OCI-LY1 (cell line): ENCODE measurements at regions not wholly inside any gene's neighbourhood (a gene's known extent, or its start where the extent isn't known, plus 50 kb on each side); places are given as distances from the start of the nearest gene placed in this dataset.

Source experiments
- H2AFZ ChIP-seq: fragments of 200-600 bp; sonication (generic), shearing (Covaris generic); 2 replicates; pipeline ENCODE4 v1.6.0; 2014; ENCODE audit warnings: antibody characterized with exemption, mild to moderate bottlenecking, low read length
- H3F3A ChIP-seq: fragments of 200-600 bp; sonication (generic), shearing (Covaris generic); 2 replicates; pipeline ENCODE4 v1.6.0; 2014; ENCODE audit warnings: mild to moderate bottlenecking, antibody characterized with exemption, low read length, moderate library complexity; ENCODE audit not compliant: insufficient read depth
- H3K27ac ChIP-seq: fragments of 200-600 bp; sonication (generic); 2 replicates; pipeline ENCODE4 v1.5.1; 2014; ENCODE audit warnings: low read length, mixed run types, mild to moderate bottlenecking, low read depth; ENCODE audit not compliant: poor library complexity, severe bottlenecking
- H3K27me3 ChIP-seq: fragments of 200-600 bp; sonication (generic); 2 replicates; pipeline ENCODE4 v1.6.0; 2014; ENCODE audit warnings: antibody characterized with exemption, mild to moderate bottlenecking, low read length, moderate library complexity; ENCODE audit not compliant: insufficient read depth
- H3K36me3 ChIP-seq: fragments of 200-600 bp; sonication (generic); 2 replicates; pipeline ENCODE4 v1.6.1; 2014; ENCODE audit warnings: mild to moderate bottlenecking, antibody characterized with exemption, low read length, moderate library complexity, mixed read lengths; ENCODE audit not compliant: insufficient read depth
- H3K4me1 ChIP-seq: fragments of 200-600 bp; sonication (generic); 2 replicates; pipeline ENCODE4 v1.5.1; 2014; ENCODE audit warnings: mild to moderate bottlenecking, low read length, moderate library complexity; ENCODE audit not compliant: insufficient read depth, severe bottlenecking
- H3K4me2 ChIP-seq: fragments of 200-600 bp; sonication (generic), shearing (Covaris generic); 2 replicates; pipeline ENCODE4 v1.6.1; 2014; ENCODE audit warnings: low read length
- H3K4me3 ChIP-seq: fragments of 200-600 bp; sonication (generic); 2 replicates; pipeline ENCODE4 v1.5.1; 2014; ENCODE audit warnings: low read length, low read depth, mild to moderate bottlenecking, mixed read lengths; ENCODE audit not compliant: poor library complexity, severe bottlenecking
- H3K79me2 ChIP-seq: fragments of 200-600 bp; shearing (Covaris generic); 2 replicates; pipeline ENCODE4 v1.6.1; 2016; ENCODE audit warnings: mixed run types, low read length, mixed read lengths; ENCODE audit not compliant: insufficient read depth
- H3K9ac ChIP-seq: fragments of 200-600 bp; sonication (generic), shearing (Covaris generic); 2 replicates; pipeline ENCODE4 v1.6.1; 2014; ENCODE audit warnings: mild to moderate bottlenecking, low read length, mixed read lengths
- H3K9me2 ChIP-seq: fragments of 200-600 bp; sonication (generic), shearing (Covaris generic); 2 replicates; pipeline ENCODE4 v1.6.1; 2014; ENCODE audit warnings: low read depth, mild to moderate bottlenecking, low read length, mixed read lengths
- H3K9me3 ChIP-seq: fragments of 200-600 bp; shearing (Covaris generic); 2 replicates; pipeline ENCODE4 v1.6.1; 2014; ENCODE audit warnings: low read length, mixed read lengths
- H4K20me1 ChIP-seq: fragments of 200-600 bp; sonication (generic), shearing (Covaris generic); 2 replicates; pipeline ENCODE4 v1.6.0; 2016; ENCODE audit warnings: mild to moderate bottlenecking, low read length; ENCODE audit not compliant: insufficient read depth
- CTCF ChIP-seq: fragments of 200-600 bp; sonication (generic), shearing (Covaris generic); IDR thresholded peaks from 2 replicates; pipeline ENCODE4 v1.5.1; 2017; ENCODE audit warnings: mild to moderate bottlenecking, antibody characterized with exemption, low read length, moderate library complexity, mixed read lengths
- EZH2 ChIP-seq: fragments of 200-600 bp; sonication (generic), shearing (Covaris generic); IDR thresholded peaks from 2 replicates; pipeline ENCODE4 v1.8.0; 2017; ENCODE audit warnings: borderline replicate concordance, mixed run types, mild to moderate bottlenecking, antibody characterized with exemption, low read length, moderate library complexity, mixed read lengths

- no peak overlapping the region for H2AFZ ChIP-seq
- H3K36me3 ChIP-seq: no peaks in the 10 kb centered on the region
- TF ChIP-seq EZH2 (no peak), CTCF (no peak)
- no peaks in the 10 kb centered on the region for H4K20me1 ChIP-seq
- H3K9ac ChIP-seq: no peak overlapping the region
- H3F3A ChIP-seq: no peaks in the 10 kb centered on the region
- H3K9me3 ChIP-seq: no peaks in the 10 kb centered on the region
- H3K27ac ChIP-seq: no peak overlapping the region
- H3K4me3 ChIP-seq: no peak overlapping the region
- no peaks in the 10 kb centered on the region for H3K27me3 ChIP-seq
- no peak overlapping the region for H3K4me2 ChIP-seq
- no peaks in the 10 kb centered on the region for H3K4me1 ChIP-seq
- H3K79me2 ChIP-seq: no peaks in the 10 kb centered on the region
- H3K9me2 ChIP-seq: no peaks in the 10 kb centered on the region
These were observed 90.2 kb upstream of the DNAJC10 start for GRCh38 chr2:182625814-182626213.

DNA sequence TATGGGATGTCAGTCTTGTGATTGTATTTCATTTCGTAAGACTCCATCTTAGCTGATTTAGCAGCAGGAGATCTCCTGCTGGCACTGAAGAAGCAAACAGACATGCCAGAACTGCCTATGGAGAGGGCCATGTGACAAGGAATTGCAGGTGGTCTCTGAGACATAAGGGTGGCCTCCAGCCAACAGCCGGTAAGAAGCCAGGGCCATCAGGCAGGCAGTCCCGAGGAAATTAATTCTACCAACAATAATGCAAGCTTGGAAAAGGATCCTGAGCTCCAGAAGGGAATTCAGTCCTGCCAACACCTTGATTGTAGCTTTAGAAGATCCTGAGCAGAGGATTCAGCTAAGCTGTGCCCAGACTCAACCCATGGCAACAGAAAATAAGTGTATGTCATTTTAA is 87.1 kb upstream of the DNAJC10 start:
- Histone ChIP-seq H3K27ac (no peak overlapping the region), H2AFZ (no peak overlapping the region), H3K4me1 (no peaks in the 10 kb centered on the region), H3K4me2 (no peak overlapping the region), H3K36me3 (no peaks in the 10 kb centered on the region), H3K79me2 (no peaks in the 10 kb centered on the region), H3K27me3 (no peaks in the 10 kb centered on the region), H3K4me3 (no peak overlapping the region), H3K9me2 (no peaks in the 10 kb centered on the region), H3K9me3 (no peaks in the 10 kb centered on the region), H3K9ac (no peak overlapping the region), H3F3A (no peaks in the 10 kb centered on the region), H4K20me1 (no peaks in the 10 kb centered on the region)
- no peak for TF ChIP-seq EZH2
- no peak for TF ChIP-seq CTCF

DNA sequence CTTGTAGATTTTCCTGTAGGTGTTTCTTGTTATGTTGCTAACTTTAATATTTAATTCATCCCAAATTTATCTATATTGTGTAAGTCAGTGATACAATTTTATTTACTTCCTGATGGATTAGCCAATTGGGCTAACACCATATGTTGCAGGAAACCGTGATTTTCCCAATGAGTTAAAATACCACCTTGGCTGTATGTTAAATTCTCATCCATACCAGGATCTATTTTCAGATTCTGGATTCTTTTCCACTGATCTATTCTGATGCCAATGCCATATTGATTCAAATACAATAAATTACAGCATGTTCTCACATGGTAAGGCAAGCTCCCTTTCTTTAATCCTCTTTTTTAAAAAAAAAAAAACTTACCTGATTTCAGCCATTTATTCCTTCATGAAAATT is 85.8 kb upstream of the DNAJC10 start:
- H2AFZ ChIP-seq: no peak overlapping the region
- no peak overlapping the region for H3K4me2 ChIP-seq
- no peak overlapping the region for H3K27ac ChIP-seq
- H3K9me2 ChIP-seq: no peaks in the 10 kb centered on the region
- no peaks in the 10 kb centered on the region for H3K9me3 ChIP-seq
- no peak overlapping the region for H3K4me3 ChIP-seq
- no peak overlapping the region for H3K9ac ChIP-seq
- no peaks in the 10 kb centered on the region for H3K36me3 ChIP-seq
- H4K20me1 ChIP-seq: no peaks in the 10 kb centered on the region
- no peaks in the 10 kb centered on the region for H3K79me2 ChIP-seq
- H3K27me3 ChIP-seq: no peaks in the 10 kb centered on the region
- H3F3A ChIP-seq: no peaks in the 10 kb centered on the region
- TF ChIP-seq EZH2 (no peak), CTCF (no peak)
- H3K4me1 ChIP-seq: no peaks in the 10 kb centered on the region
